ENCODE measurements at regions not wholly inside any gene's neighbourhood (a gene's known extent, or its start where the extent isn't known, plus 50 kb on each side); places are given as distances from the start of the nearest gene placed in this dataset.

- DNase-seq, result no peak
Measured at GRCh38 chr10:107492389-107492788, 327.9 kb upstream of the SORCS1 start.

GRCh38 chr10:107490389-107490788, 325.9 kb upstream of the SORCS1 start:
- DNase-seq, result no peak
- H3K36me3 Mint-ChIP-seq, result no peaks in the 10 kb centered on the region
- peaks cover 0 to 13% (median 6%) of the 10 kb centered on the region in 6 donors for H3K9me3 Mint-ChIP-seq
- no peak overlapping the region for H3K4me3 Mint-ChIP-seq
- H3K4me1 Mint-ChIP-seq, result no peaks in the 10 kb centered on the region
- no peaks in the 10 kb centered on the region for H3K27me3 Mint-ChIP-seq (ENCODE audit: low read depth in 3 of 3)
- H3K27ac Mint-ChIP-seq, result no peak overlapping the region

More at GRCh38 chr10:107492389-107492788, 327.9 kb upstream of the SORCS1 start:
- Mint-ChIP-seq H3K4me3 (no peak overlapping the region), H3K4me1 (no peaks in the 10 kb centered on the region), H3K36me3 (no peaks in the 10 kb centered on the region), H3K27me3 (ENCODE audit: low read depth in 3 of 3) (no peaks in the 10 kb centered on the region), H3K27ac (no peak overlapping the region), H3K9me3 (peaks cover 0 to 13% (median 6%) of the 10 kb centered on the region in 6 donors)

- Mint-ChIP-seq H3K27me3 (ENCODE audit: low read depth in 3 of 3) (no peaks in the 10 kb centered on the region), H3K27ac (no peak overlapping the region), H3K36me3 (no peaks in the 10 kb centered on the region), H3K9me3 (peaks cover 3 to 10% (median 6%) of the 10 kb centered on the region in 6 donors), H3K4me1 (no peaks in the 10 kb centered on the region), H3K4me3 (no peak overlapping the region)
- no peak for DNase-seq
Measured at GRCh38 chr10:107487284-107487683, 322.8 kb upstream of the SORCS1 start.

- DNase-seq, result no peak
- H3K9me3 Mint-ChIP-seq, result peaks cover 3 to 14% (median 7%) of the 10 kb centered on the region in 6 donors
- H3K27me3 Mint-ChIP-seq (ENCODE audit: low read depth in 3 of 3), result no peaks in the 10 kb centered on the region
- no peaks in the 10 kb centered on the region for H3K36me3 Mint-ChIP-seq
- H3K27ac Mint-ChIP-seq, result no peak overlapping the region
- H3K4me1 Mint-ChIP-seq, result no peaks in the 10 kb centered on the region
- no peak overlapping the region for H3K4me3 Mint-ChIP-seq
Measured at GRCh38 chr10:107485019-107485418, 320.5 kb upstream of the SORCS1 start.

GRCh38 chr10:107481881-107482280, 317.4 kb upstream of the SORCS1 start:
- no peaks in the 10 kb centered on the region for H3K4me1 Mint-ChIP-seq
- H3K9me3 Mint-ChIP-seq, result peaks cover 0 to 14% (median 5%) of the 10 kb centered on the region in 6 donors
- no peak overlapping the region for H3K4me3 Mint-ChIP-seq
- no peak for DNase-seq
- H3K27me3 Mint-ChIP-seq (ENCODE audit: low read depth in 3 of 3), result no peaks in the 10 kb centered on the region
- no peak overlapping the region for H3K27ac Mint-ChIP-seq
- H3K36me3 Mint-ChIP-seq, result no peaks in the 10 kb centered on the region

- no peaks in the 10 kb centered on the region for H3K27me3 Mint-ChIP-seq (ENCODE audit: low read depth in 3 of 3)
- no peaks in the 10 kb centered on the region for H3K36me3 Mint-ChIP-seq
- H3K27ac Mint-ChIP-seq, result no peak overlapping the region
- no peak overlapping the region for H3K4me3 Mint-ChIP-seq
- peaks cover 0 to 14% (median 5%) of the 10 kb centered on the region in 6 donors for H3K9me3 Mint-ChIP-seq
- no peaks in the 10 kb centered on the region for H3K4me1 Mint-ChIP-seq
- no peak for DNase-seq
Measured at GRCh38 chr10:107481224-107481623, 316.7 kb upstream of the SORCS1 start.

GRCh38 chr10:107480781-107481180, 316.3 kb upstream of the SORCS1 start:
- no peak for DNase-seq
- H3K36me3 Mint-ChIP-seq, result no peaks in the 10 kb centered on the region
- H3K27me3 Mint-ChIP-seq (ENCODE audit: low read depth in 3 of 3), result no peaks in the 10 kb centered on the region
- peaks cover 0 to 10% (median 3%) of the 10 kb centered on the region in 6 donors for H3K9me3 Mint-ChIP-seq
- no peaks in the 10 kb centered on the region for H3K4me1 Mint-ChIP-seq
- H3K27ac Mint-ChIP-seq, result no peak overlapping the region
- H3K4me3 Mint-ChIP-seq, result no peak overlapping the region

GRCh38 chr10:107477266-107477665, 312.8 kb upstream of the SORCS1 start:
- Mint-ChIP-seq H3K36me3 (no peaks in the 10 kb centered on the region), H3K27me3 (ENCODE audit: low read depth in 3 of 3) (no peaks in the 10 kb centered on the region), H3K4me3 (no peak overlapping the region), H3K9me3 (peaks cover 0 to 5% (median 2%) of the 10 kb centered on the region in 6 donors), H3K4me1 (no peaks in the 10 kb centered on the region), H3K27ac (no peak overlapping the region)
- DNase-seq, result no peak

- H3K4me3 Mint-ChIP-seq, result no peak overlapping the region
- no peaks in the 10 kb centered on the region for H3K27me3 Mint-ChIP-seq (ENCODE audit: low read depth in 3 of 3)
- no peaks in the 10 kb centered on the region for H3K36me3 Mint-ChIP-seq
- no peak overlapping the region for H3K27ac Mint-ChIP-seq
- DNase-seq, result no peak
- no peaks in the 10 kb centered on the region for H3K4me1 Mint-ChIP-seq
- peaks cover 0 to 5% (median 0%) of the 10 kb centered on the region in 6 donors for H3K9me3 Mint-ChIP-seq
Measured at GRCh38 chr10:107476408-107476807, 311.9 kb upstream of the SORCS1 start.

- H3K36me3 Mint-ChIP-seq, result no peaks in the 10 kb centered on the region
- no peaks in the 10 kb centered on the region for H3K27me3 Mint-ChIP-seq (ENCODE audit: low read depth in 3 of 3)
- peaks cover 0 to 5% (median under 1%) of the 10 kb centered on the region in 6 donors for H3K9me3 Mint-ChIP-seq
Measured at GRCh38 chr10:107474650-107475049, 310.1 kb upstream of the SORCS1 start.

GRCh38 chr10:107473225-107473624, 308.7 kb upstream of the SORCS1 start:
- H3K36me3 Mint-ChIP-seq, result no peaks in the 10 kb centered on the region
- peaks cover 0 to 7% (median under 1%) of the 10 kb centered on the region in 6 donors for H3K9me3 Mint-ChIP-seq
- DNase-seq, result no peak
- H3K4me3 Mint-ChIP-seq, result no peak overlapping the region
- no peak overlapping the region for H3K27ac Mint-ChIP-seq
- H3K27me3 Mint-ChIP-seq (ENCODE audit: low read depth in 3 of 3), result no peaks in the 10 kb centered on the region
- no peaks in the 10 kb centered on the region for H3K4me1 Mint-ChIP-seq

More at GRCh38 chr10:107474650-107475049, 310.1 kb upstream of the SORCS1 start:
- DNase-seq, result no peak
- Mint-ChIP-seq H3K27ac (no peak overlapping the region), H3K4me3 (no peak overlapping the region), H3K4me1 (no peaks in the 10 kb centered on the region)

GRCh38 chr10:107471911-107472310, 307.4 kb upstream of the SORCS1 start:
- Mint-ChIP-seq H3K4me3 (no peak overlapping the region), H3K4me1 (no peaks in the 10 kb centered on the region), H3K9me3 (peaks cover 0 to 7% (median under 1%) of the 10 kb centered on the region in 6 donors), H3K27me3 (ENCODE audit: low read depth in 3 of 3) (no peaks in the 10 kb centered on the region), H3K27ac (no peak overlapping the region), H3K36me3 (no peaks in the 10 kb centered on the region)
- no peak for DNase-seq

GRCh38 chr10:107453561-107453960, 289.1 kb upstream of the SORCS1 start:
- Mint-ChIP-seq H3K36me3 (no peaks in the 10 kb centered on the region), H3K27ac (no peak overlapping the region), H3K27me3 (ENCODE audit: low read depth in 3 of 3) (peaks cover 0 to 1% (median 0%) of the 10 kb centered on the region in 3 donors), H3K4me3 (no peak overlapping the region), H3K9me3 (peaks cover 0 to 10% (median 2%) of the 10 kb centered on the region in 6 donors), H3K4me1 (no peaks in the 10 kb centered on the region)
- DNase-seq, result no peak

- no peak overlapping the region for H3K27ac Mint-ChIP-seq
- peaks cover 0 to 1% (median 0%) of the 10 kb centered on the region in 3 donors for H3K27me3 Mint-ChIP-seq (ENCODE audit: low read depth in 3 of 3)
- H3K9me3 Mint-ChIP-seq, result peaks cover 0 to 6% (median under 1%) of the 10 kb centered on the region in 6 donors
- no peak for DNase-seq
- no peaks in the 10 kb centered on the region for H3K36me3 Mint-ChIP-seq
- no peaks in the 10 kb centered on the region for H3K4me1 Mint-ChIP-seq
- H3K4me3 Mint-ChIP-seq, result no peak overlapping the region
Measured at GRCh38 chr10:107451047-107451446, 286.5 kb upstream of the SORCS1 start.

- H3K4me3 Mint-ChIP-seq, result no peak overlapping the region
- H3K27me3 Mint-ChIP-seq (ENCODE audit: low read depth in 3 of 3), result peaks cover 0 to 2% (median 0%) of the 10 kb centered on the region in 3 donors
- DNase-seq, result no peak
- no peaks in the 10 kb centered on the region for H3K36me3 Mint-ChIP-seq
- H3K27ac Mint-ChIP-seq, result no peak overlapping the region
- H3K9me3 Mint-ChIP-seq, result peaks cover 0 to 12% (median 3%) of the 10 kb centered on the region in 6 donors
- no peaks in the 10 kb centered on the region for H3K4me1 Mint-ChIP-seq
Measured at GRCh38 chr10:107450056-107450455, 285.6 kb upstream of the SORCS1 start.
